ENCODE measurements at regions not wholly inside any gene's neighbourhood (a gene's known extent, or its start where the extent isn't known, plus 50 kb on each side); places are given as distances from the start of the nearest gene placed in this dataset.

GRCh38 chr3:8238432-8238831 lies 263.2 kb upstream of the LMCD1 start:
- TF ChIP-seq CTCF (conservative IDR thresholded peaks at IDR 0.05; ENCODE audit: low read depth, low read length): no peak
- no peak for TF ChIP-seq EZH2 (IDR thresholded peaks at IDR 0.05; ENCODE audit: borderline replicate concordance, low read depth, low read length, poor library complexity, severe bottlenecking)

Data from A673 (cell line).